ENCODE measurements at regions not wholly inside any gene's neighbourhood (a gene's known extent, or its start where the extent isn't known, plus 50 kb on each side); places are given as distances from the start of the nearest gene placed in this dataset.

- TF ChIP-seq, protein P1, sequence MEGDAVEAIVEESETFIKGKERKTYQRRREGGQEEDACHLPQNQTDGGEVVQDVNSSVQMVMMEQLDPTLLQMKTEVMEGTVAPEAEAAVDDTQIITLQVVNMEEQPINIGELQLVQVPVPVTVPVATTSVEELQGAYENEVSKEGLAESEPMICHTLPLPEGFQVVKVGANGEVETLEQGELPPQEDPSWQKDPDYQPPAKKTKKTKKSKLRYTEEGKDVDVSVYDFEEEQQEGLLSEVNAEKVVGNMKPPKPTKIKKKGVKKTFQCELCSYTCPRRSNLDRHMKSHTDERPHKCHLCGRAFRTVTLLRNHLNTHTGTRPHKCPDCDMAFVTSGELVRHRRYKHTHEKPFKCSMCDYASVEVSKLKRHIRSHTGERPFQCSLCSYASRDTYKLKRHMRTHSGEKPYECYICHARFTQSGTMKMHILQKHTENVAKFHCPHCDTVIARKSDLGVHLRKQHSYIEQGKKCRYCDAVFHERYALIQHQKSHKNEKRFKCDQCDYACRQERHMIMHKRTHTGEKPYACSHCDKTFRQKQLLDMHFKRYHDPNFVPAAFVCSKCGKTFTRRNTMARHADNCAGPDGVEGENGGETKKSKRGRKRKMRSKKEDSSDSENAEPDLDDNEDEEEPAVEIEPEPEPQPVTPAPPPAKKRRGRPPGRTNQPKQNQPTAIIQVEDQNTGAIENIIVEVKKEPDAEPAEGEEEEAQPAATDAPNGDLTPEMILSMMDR (IDR thresholded peaks at IDR 0.05), result no peak
- TF ChIP-seq POLR2A (IDR thresholded peaks at IDR 0.05), result no peak
Observed at GRCh38 chr1:240030236-240030635, 61.4 kb upstream of the FMN2 start.

Data from right lobe of liver (tissue), 4 donors.